ENCODE measurements at regions not wholly inside any gene's neighbourhood (a gene's known extent, or its start where the extent isn't known, plus 50 kb on each side); places are given as distances from the start of the nearest gene placed in this dataset.

DNA sequence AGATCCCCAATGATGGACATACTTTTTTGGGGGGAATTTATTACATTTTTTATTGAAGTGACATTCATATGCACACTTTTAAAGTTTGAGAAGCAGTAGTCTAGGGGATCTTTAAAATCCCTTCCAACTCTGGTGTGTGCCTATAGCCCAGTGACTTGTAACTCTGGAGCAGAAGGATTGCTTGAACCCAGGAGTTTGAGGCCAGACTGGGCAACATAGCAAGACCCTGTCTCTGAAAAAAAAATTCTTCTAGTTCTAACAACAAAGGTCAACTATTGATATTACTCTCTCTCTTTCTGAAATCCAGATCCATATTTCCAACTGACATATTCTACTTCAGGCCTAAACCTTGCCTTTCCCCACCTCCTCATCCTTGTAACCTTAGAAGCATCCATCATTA lies 148.2 kb upstream of the SPRY4 start:
- no peak for DNase-seq

DNA sequence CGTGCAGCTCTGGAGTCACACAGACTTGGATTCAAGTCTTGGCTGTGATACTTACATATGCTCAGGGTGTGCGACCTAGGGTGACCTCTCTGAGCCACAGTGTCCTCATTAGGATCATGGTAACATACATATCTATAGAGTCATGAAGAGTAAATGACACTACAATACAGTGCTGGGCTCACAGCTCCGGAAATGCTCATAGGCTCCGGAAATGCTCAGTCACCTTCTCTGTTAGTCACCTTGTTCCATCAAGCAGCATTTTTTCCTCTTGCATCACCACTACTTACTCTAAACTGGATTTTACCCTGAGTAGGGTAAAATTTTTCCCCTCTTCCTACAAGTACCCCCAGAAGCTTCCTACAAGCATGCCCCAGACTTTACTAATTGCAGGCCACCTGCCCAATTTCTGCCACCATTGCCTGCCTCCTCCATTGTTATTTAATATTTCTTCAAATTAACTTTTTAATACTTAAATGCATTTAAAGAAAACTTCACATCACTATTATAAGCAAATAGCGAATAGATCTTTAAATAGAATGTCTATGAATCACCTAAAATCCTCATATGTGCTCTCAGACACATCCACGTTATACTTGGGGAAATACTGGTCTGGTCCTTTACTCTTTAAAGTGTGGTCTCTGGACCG lies 147.6 kb upstream of the SPRY4 start:
- DNase-seq = no peak

DNA sequence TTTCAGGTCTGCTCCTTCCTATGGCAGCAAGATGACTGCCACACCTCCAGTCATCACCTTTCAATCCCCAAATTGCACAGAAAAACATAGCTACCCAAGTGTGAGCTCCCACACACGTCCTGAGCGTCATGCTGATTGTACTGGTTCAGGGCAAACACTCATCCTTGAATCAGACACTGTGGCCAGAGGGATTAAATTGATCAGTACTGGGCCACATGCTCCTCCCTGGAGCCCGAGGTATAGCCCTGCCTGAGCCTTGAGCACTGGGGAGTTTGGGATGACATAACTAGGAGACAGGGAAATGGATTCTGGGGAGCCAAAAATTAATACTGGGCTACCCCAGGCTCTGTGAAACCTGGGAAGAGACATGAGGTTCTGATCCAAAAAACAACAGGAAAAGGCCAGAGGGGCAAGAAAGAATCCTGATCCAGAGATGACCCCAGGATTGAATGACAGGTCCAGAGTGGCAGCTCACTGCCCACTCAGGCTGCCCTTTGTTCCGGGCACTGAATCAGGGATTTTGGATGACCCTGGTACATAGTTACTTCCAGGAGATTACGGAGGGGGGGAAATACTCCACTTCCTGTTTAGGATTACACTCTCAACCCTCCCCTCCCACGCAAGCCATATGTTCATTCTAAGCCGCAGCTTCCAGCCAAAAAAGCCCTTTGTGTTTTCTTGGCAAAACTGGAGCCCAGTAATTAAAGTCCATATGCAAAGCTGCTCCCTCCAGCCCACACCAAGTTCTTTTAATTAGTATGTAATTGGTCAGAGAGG lies 141.6 kb upstream of the SPRY4 start:
- peak; percentile 75 for DNase-seq

DNA sequence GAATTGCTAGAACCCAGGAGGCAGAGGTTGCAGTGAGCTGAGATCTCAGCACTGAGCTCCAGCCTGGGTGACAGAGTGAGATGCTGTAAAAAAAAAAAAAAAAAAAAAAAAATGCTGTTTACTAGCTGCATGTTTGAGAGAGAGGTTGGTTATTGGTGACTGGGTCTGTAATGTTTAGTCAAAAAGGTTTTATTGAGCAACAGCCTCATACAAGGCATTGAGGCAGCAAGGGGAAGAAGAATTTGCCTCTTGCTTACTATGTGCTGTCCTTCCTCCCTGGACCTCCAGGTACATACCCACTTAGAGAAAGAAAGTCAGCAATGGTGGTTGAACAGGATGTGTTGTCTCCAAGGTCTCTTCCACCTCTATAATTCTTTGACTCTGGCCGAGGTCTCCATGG lies 140.7 kb upstream of the SPRY4 start:
- DNase-seq = no peak

DNA sequence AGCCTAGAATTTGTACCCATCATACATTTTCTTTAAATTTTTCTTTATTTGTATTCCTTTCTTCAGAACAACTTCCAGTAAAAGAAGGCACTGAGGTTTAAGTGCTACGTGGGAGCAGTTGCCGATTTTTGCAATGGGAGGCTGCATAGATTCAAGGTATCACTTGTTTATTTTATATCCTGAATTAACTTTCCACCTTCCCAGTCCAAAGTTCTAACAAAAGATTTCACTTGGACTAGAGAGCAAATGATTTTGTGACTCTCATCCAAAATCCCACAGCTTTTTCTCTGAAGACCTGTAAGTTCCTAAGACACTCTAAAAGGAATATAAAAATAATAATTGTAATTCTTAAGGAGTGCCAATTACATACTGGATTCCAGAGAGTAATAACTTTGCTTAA lies 139.1 kb upstream of the SPRY4 start:
- DNase-seq = no peak

DNA sequence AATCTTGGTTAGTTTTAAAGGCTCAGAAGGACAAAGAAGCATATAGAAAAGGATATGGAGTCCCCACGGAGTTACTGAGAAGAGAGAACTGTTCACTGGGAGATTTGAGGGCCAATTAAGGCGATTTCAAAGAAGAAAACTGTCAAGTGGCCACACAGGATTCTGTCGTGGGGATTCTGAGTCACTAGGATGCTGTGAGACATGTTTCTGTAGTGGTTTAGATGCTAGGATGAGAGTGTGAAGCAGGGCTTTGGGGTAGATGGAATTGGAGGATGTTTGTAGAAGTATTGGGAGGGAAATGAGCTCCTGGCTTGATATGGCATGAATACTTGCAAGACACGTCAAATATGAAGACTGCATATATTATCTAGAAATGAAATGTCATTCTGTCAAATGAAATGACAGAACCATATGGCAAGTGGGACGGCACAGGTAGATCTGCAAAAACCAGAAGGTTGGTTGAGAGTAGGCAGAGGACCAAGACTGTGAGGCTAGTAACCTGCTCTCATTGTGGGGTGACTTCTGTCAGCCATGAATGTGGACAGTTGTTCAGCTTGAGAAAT lies 136.3 kb upstream of the SPRY4 start:
- DNase-seq = no peak

DNA sequence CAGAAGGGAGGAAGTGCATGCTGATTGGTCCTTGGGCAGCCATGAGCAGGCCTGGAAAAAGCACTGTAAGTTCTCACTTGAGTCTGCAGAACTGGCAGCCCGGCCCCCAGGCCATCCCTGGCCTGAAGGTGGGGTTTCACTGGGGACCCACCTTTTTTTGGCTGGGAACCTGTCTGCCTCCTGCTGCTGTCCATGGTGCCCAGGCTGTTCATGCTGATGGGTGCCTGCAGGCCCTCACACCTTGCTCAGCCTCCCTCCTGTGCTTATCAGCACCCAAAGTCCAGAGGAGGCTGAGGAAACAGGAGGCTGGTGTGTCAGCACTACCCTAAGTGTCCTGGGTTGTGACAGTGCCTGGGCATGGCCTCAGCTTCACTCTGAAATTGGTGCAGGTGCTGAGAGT lies 134.4 kb upstream of the SPRY4 start:
- no peak for DNase-seq

DNA sequence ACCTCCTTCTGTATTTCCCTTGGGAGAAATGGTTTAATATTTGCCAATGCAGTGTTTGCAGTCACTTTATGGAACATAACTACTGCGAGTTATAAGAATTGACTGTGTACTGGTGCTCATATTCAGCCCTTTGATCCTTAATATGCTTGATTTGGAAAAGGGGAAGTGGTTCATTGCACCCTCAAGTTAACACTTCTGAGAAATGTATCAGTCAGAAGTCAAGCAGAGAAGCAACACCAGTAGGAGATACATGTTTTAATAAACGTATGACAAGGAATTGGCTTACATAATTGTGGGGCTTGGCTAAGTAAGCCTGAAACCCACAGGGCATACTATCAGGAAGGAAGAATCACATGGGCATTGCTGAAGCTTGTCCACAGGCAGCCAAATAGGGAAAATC lies 131.0 kb upstream of the SPRY4 start:
- no peak for DNase-seq

DNA sequence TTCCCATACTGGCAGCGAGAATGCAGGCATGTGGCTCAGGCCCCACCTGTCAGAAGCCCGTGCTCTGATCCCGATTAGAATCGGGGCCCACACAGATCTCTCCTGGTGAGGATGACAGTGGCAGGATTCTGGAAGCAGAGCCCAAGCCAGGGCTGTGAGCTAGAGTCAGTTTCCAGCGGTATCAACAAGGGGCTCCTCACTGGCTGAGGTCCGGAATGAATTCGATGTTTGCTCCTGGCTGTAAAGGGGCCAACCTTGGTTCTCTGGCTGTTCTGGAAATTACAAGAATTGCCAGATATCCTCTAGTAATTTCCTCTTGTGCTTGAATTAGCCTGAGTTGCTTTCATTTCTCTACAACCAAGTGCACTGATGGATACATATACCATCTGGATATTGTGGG lies 129.1 kb upstream of the SPRY4 start:
- peak; percentile 55 for DNase-seq

DNA sequence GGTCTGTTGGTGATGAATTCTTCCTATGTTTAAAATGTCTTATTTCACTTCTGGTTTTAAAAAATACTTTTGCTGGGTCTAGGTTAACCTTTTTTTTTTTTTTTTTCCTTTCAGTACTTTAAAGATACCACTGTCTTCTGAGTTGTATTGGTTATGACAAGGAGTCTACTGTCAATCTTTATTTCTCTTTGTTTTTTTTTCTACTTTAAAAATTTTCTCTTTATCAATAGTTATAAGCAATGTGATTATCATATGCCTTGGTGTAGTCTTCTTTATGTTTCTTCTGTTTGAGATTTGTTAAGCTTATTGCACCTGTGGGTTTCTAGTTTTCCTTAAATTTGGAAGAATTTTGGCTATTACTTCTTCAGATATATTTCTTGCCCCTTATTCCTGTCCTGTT lies 125.6 kb upstream of the SPRY4 start:
- DNase-seq = no peak

DNA sequence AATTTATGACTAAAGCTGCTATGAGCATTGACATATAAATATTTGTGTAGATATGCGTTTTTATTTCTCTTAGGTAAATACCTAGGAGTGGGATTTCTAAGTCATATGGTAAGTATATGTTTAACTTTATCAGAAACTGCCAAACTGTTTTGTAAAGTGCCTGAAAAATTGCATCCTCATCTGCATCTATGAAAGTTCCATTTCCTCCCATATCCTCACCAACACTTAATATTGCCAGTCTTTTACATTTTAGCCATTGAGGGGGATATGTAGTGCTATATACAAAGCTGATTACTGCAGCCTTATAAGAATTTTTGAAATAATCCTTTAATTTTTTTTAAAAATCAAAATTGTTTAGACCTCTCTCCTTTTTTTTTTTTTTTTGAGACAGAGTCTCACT lies 123.1 kb upstream of the SPRY4 start:
- DNase-seq = no peak

DNA sequence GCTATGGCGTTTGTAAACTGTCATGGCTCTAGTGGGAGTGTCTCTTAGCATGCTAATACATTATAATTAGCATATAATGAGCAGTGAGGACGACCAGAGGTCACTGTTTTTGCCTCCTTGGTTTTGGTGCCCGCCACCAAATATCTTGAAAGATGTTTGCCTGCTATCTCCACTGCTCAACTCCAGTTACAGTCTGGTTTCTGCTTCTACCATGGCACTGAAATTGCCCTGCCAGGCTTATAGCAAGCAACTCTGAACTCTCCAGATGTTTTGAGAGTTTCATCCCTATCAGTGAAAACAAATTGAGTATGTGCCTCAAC lies 122.1 kb upstream of the SPRY4 start:
- DNase-seq = no peak

DNA sequence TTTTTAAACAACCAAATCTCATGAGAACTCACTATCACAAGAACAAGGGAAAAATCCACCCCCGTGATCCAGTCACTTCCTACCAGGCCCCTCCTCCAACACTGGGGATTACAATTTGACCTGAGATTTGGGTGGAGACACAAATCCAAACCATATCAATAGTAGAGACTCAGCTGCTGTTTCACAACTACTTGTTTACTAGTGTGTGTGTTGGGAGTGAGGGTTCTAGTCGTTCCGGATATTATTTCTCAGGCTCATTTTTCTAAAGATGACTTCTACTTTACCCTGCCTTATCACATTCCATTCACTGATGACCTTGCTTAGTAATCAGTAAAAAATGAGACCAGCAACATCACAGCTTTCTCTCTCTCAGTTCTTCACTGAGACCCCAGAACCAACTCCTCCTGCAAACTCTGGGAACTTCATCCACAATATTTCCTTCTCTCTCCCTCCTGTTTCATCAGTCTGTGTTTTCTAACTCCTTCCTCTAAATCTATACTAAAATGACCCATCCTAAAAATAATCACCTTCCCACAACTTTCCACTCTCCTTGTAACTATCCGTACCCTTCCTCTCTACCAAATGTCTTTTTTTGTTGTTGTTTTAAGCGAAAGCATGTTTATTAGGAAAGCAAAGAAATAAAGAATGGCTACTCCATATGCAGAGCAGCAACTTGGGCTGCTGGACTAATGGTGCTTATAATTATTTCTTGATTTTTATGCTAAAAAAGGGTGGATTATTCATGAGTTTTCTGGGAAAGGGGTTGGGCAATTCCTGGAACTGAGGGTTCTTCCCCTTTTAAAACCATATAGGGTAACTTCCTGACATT lies 121.5 kb upstream of the SPRY4 start:
- DNase-seq = no peak

DNA sequence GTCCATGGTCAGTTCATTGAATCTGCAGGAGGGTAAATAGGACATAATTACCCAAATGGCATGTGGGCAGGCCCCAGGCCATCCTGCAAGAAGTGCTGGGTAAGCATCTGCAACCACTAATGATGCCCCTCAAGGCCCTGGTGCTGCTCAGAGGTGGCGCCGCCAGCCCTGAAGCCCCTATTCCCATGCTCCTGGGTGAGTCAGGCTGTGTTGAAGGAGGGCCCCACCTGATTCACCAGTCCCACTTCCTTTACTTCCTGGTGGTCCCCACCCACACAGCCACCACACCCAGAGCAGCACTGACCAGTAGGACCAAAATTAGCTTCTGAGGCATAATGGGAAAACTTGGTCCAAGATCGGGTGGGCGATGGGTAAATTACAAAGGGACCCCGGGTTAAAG lies 120.4 kb upstream of the SPRY4 start:
- no peak for DNase-seq

DNA sequence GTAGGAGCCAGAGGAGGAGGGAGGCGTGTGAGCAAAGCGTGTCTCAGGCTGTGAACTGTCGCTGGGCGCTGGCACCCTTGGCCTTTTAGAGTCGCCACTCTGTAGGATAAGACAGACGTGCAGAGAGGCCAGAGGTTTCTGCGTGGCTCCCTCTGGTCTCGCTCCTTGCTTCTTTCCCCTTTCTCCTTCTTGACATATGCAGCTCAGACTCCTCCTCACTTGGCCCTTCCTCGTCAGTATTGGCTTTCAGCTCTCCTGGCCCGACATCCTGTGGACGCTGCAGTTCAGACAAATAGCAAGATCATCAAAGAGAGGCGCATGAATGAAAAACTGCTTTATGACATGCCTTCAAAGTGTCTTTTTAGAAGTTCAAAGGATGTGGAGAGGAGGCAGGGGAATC lies 116.8 kb upstream of the SPRY4 start:
- DNase-seq = no peak

DNA sequence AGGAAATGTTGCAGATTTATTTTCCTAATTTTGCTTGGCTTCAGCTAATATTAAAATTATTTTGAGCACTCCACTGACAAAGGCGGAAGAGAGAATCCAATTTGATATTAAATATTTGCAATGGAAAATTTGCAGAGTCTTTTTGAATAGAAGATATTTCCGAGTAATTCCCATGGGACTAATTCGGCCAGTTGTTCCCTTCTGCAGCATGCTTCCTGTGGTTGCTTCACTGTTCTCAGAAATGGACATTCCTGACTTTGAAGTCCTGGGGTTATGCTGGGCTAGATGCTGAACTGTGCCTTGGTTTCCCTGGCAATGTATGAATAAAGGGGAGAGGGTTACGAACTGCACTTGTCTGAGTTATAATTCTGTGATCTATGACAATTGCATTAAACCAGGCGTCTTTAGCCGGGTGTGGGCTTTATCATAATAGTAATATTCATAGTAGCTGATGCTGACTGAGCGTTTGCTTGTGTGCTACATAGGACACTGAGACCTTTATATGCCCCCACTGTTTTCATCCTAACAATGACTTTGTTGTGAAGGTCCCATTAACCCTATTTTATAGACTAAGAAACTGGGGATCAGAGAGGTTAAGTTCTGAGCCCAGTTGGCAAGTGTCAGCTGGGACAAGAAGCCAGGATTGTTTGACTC lies 114.5 kb upstream of the SPRY4 start:
- DNase-seq = no peak

DNA sequence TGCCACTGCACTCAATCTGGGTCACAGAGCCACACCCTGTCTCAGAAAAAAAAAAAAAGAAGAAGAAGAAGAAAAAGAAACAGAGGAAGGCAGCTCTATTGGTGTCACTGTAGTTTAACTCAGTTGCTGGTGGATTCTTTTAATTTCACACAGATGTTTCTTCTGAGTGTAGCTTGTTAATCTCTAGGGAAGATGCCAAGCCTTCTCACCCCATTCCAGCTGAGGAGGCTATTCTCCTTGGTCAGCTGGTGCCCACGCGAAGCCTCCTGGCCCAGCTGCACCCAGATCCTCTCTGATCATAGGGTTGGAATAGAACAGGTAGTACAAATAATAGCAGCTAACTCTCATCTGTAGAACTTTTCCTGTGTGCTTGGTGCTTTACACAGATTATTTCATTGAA lies 113.8 kb upstream of the SPRY4 start:
- DNase-seq = no peak

DNA sequence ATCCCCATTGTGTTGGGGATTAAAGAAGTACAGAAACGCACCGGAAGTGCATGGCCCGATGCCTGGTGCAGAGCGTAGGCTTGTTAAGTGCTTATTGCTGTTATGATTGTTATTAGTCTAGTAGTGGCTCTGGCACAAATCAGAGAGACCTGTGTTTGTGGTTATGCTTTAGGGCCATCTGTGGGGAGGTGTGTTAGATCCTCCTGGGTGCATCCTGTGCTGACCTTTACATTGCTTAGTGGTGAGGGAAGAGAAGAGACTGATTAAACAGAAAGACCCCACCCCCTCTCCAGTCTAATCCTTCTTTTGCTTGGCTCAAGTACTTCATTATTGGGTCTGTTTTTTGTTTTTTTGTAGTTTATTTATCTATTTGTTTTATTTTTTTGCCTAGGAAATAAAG lies 112.7 kb upstream of the SPRY4 start:
- no peak for DNase-seq

DNA sequence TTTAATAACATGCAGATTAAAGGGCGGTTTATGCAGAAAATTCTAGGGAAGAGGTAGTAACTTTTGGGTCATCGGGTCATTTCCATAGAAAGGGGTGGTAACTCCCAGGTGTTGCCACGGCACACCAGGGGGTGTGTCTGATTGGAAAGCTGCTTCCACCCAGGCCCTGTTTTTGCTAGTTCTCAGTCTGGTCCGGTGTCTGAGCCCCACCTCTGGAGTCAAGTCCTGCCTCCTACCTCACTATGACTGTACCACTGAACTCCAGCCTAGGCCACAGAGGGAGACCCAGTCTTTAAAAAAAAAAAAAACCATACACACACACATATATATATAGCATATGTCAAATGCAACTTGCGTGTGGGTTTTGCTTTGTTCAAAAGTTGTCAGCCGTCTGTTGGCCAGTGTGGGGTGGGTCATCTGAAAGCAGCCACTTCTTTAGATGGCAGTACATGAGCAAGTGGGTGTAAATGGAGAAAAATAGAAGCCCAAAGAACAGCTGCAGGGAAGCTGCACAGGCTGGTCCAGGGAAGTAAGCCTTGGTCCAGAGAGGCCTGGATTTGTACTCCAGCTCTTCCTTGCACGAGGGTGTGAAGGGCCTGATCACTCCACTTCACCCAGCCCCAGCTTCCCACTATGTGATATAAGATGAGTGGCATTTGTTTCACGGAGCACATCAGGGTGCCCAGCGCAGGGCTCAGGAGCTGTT lies 110.7 kb upstream of the SPRY4 start:
- DNase-seq = no peak

DNA sequence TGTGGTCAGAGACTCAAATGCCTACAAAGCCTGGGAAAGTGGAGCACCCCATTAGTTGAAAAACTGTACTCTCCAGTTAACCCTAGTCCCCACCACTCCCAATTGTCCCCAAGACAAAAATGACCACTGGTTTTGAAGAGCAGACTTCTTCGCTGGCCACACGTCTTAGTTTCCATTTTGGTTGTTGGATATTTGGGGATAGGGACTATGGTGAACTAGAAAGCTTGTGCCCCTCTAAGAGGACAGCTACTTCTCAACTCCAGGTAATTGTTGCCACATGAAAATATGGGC lies 109.4 kb upstream of the SPRY4 start:
- no peak for DNase-seq

DNA sequence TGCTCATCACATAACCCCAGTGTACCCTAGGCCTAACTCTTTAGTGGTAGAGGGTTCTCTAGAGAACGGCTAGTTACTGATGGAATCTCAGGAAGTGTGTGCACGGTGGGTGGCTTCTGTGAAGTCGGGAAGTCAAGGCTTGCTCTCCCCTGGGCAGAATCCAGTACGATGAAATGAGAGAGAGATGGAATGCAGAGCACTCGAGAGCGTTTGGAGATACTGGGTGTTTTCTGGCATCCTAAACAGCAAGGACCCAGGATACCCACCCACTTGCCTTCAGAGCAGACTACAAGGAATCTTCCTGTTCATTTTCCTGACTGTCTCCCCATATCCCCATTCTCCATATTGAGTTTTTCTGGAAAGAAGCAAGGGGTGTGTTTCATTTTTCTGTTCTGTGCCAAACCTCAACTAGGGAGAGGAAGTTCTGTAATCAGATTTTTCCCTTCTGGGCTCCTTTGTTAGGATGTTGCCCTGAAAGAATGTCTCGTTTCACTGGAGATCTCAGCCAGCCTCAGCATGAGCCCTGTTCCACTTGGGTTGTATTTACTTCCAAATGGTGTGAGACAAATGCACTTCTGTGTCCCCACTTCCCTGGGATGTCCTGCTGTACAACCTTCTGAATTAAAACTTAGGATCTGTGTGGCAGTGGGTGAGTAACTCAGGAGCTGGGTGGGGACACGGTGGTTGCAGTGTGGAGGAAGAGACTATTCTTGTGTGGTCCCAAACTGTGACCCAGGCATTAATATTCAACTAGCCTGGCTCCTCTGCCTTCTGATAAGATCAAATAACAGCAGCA lies 108.9 kb upstream of the SPRY4 start:
- DNase-seq = no peak

DNA sequence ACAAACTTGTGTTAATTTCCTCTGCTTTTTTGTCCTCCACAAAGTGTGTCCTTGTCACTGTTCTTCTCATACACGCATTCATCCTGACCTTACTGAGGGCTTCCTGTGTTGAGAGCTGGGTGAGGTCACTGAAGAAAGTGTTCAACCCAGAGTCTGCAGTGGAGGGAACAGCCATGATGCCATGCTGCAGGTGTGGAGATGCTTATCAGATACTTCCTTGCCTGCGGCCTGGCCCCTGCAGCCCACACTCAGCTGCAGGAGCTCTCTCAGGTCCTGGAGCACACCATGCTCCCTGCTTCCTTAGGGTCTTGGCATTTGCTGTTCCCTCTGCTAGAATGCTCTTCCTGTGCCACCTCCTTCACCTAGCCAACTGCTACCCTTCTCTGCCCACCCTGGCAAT lies 108.1 kb upstream of the SPRY4 start:
- no peak for DNase-seq
